Dendritic cell treated with granulocyte-macrophage colony-stimulating factor and Interleukin-4, amounts not matched to agents 40 ng/mL and 50 ng/mL, for 4 days (primary cell): ENCODE measurements at regions not wholly inside any gene's neighbourhood (a gene's known extent, or its start where the extent isn't known, plus 50 kb on each side); places are given as distances from the start of the nearest gene placed in this dataset.

Experiments used
- H3K27ac Mint-ChIP-seq: one replicate; pipeline ENCODE4 v1.8.0; 2022; ENCODE audit warnings: mild to moderate bottlenecking, mixed read lengths
- H3K27me3 Mint-ChIP-seq: one replicate; pipeline ENCODE4 v1.8.0; 2022; ENCODE audit warnings: mild to moderate bottlenecking, mixed read lengths
- H3K36me3 Mint-ChIP-seq: one replicate; pipeline ENCODE4 v1.8.0; 2022; ENCODE audit warnings: low read depth, mixed read lengths
- H3K4me1 Mint-ChIP-seq: one replicate; pipeline ENCODE4 v1.8.0; 2022; ENCODE audit warnings: low read depth, mixed read lengths
- H3K4me3 Mint-ChIP-seq: one replicate; pipeline ENCODE4 v1.8.0; 2022; ENCODE audit warnings: mild to moderate bottlenecking, moderate library complexity, mixed read lengths
- H3K9me3 Mint-ChIP-seq: one replicate; pipeline ENCODE4 v1.8.0; 2022; ENCODE audit warnings: mixed read lengths
- intact Hi-C: fragments of 100-400 bp; cut with micrococcal nuclease; formaldehyde crosslinking; loops from one replicate; pipeline ENCODE4 v1.15.0; 2022

DNA sequence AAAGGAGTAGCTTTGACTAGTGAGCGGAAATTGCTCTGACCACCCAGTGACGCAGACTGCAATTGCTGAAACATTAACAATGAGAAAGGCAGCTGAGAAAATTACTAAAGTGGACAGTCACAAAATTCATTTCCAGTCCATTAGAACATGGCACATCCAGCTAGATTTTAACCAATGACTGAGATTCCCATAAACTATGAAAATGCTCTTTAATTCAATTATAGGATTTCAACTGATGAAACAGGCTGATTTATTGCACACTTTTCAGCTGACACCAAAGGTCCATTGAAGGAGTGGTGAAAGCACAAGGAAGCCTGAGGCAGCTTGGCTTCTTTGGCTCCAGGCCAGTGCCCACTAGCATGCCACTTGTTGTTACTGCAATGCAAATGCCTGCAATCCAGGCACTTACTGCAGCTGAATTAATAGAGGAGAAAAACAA, 933.4 kb downstream of the SLITRK6 start:
- intact Hi-C loops, result no loop called here
- Mint-ChIP-seq H3K36me3 (no peaks in the 10 kb centered on the region), H3K4me3 (no peak overlapping the region), H3K4me1 (no peaks in the 10 kb centered on the region), H3K27ac (no peak overlapping the region), H3K9me3 (peaks cover 16% of the 10 kb centered on the region), H3K27me3 (no peaks in the 10 kb centered on the region)

DNA sequence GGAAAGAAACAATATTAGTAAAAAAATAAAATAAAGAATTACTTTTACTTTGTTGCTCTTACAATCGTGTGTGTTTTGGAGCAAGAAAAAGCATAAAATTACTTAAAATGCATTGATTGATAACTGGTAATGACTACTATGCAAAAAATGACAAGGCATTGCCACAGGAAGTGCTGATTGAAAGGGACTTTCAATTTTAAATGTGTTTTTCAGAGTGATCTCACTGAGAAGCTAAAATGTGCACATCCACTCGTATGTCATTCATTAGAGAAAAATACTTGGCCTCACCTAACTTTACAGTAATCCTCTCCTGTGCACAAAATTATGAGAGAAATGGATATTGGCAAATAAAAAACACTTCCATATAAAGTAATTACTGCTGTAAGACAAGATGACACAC, 934.9 kb downstream of the SLITRK6 start:
- no peaks in the 10 kb centered on the region for H3K4me1 Mint-ChIP-seq
- H3K27ac Mint-ChIP-seq, result no peak overlapping the region
- H3K4me3 Mint-ChIP-seq, result no peak overlapping the region
- intact Hi-C loops, result no loop called here
- no peaks in the 10 kb centered on the region for H3K36me3 Mint-ChIP-seq
- peaks cover 6% of the 10 kb centered on the region for H3K9me3 Mint-ChIP-seq
- H3K27me3 Mint-ChIP-seq, result no peaks in the 10 kb centered on the region

DNA sequence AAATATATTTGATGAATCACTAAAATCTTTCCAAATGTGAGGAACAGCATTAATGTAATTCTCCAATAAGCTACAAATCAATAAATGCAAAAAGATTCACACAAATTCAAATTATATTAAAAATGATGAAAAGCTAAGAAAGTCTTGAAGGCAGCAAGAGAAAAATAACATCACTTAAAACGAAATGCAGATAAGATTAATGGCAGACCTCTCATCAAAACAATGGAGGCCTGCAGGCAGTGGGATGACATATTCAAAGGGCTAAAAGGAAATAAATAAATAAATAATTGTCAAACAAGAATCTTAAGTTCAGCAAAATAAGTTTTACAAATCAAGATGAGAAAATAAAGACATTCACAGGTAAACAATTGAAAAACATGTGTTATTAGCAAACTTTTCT, 952.1 kb downstream of the SLITRK6 start:
- H3K9me3 Mint-ChIP-seq, result peaks cover 9% of the 10 kb centered on the region
- intact Hi-C loops, result no loop called here
- no peaks in the 10 kb centered on the region for H3K4me1 Mint-ChIP-seq
- no peaks in the 10 kb centered on the region for H3K27me3 Mint-ChIP-seq
- H3K27ac Mint-ChIP-seq, result no peak overlapping the region
- no peaks in the 10 kb centered on the region for H3K36me3 Mint-ChIP-seq
- H3K4me3 Mint-ChIP-seq, result no peak overlapping the region

DNA sequence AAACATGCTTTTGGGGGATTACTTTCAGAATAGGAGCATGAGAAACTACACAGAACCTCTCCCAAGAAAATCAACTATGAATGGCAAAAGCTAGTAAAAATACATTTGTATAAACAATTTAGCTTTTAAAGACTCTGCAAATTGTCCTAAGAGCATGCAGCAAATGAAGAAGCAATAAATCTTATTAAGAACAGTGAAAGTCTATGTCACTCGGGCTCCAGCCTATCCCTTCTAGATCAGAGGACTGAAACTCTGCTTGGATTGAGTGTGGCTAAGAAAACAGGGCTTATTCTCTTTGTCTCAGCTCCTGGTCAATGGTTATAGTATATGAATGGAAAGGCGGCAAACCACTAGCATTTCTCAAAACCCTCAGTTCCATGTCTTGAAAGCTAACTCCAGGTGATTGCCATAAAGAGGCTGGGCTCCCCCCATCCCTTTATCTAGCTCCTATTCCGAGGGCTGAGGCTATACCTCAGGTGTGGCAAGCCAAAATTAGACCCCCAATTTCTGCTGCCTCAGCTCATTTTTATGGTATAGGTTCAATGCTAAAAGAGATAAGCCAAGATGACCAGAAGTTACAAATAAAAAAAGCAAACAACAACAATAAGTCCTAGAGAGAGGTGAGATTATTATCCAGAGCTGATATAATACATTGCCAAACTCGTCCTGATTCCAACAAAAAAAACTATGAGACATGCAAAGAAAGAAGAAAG, 953.2 kb downstream of the SLITRK6 start:
- no peaks in the 10 kb centered on the region for H3K36me3 Mint-ChIP-seq
- intact Hi-C loops, result no loop called here
- no peaks in the 10 kb centered on the region for H3K4me1 Mint-ChIP-seq
- no peaks in the 10 kb centered on the region for H3K27me3 Mint-ChIP-seq
- H3K9me3 Mint-ChIP-seq, result peaks cover 9% of the 10 kb centered on the region
- no peak overlapping the region for H3K27ac Mint-ChIP-seq
- H3K4me3 Mint-ChIP-seq, result no peak overlapping the region

DNA sequence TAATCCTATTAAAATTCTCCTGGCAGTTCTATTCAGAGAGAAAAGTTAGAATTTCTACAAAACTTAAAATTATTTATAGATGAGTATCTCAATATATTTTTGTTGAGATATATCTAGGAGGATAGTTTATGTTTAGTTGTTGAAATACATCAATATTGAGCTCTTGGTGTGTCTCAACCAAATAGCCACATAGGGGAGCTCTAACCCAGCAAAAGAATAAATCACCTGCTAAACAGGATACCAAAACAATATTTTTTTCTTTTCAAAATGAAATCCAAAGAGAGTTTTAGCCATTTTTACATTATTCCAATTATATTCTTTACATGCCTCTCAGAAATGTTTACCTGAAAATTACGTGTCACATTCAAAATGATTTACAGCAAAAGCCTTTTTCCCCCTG, 954.7 kb downstream of the SLITRK6 start:
- Mint-ChIP-seq H3K9me3 (peaks cover 9% of the 10 kb centered on the region), H3K27me3 (no peaks in the 10 kb centered on the region), H3K27ac (no peak overlapping the region), H3K36me3 (no peaks in the 10 kb centered on the region), H3K4me3 (no peak overlapping the region), H3K4me1 (no peaks in the 10 kb centered on the region)
- intact Hi-C loops, result no loop called here

DNA sequence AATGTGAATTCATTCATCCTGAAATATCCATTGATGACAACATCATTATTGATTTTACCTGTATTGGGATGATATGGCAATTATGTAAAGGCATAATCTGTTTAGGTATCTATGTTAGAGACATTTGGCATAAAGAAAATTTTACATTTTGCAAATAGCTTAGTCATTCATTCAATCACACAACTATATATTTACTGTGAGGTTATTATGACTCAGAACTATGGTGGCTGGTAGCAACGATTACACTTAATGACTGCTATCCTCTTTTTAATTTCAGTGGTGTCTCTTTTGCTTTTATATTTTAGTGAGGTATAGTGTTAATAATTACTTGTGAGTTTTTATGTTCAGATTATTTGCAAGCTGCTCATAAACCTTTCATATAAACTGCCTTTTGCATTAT, 955.9 kb downstream of the SLITRK6 start:
- intact Hi-C loops, result no loop called here
- no peak overlapping the region for H3K4me3 Mint-ChIP-seq
- H3K4me1 Mint-ChIP-seq, result no peaks in the 10 kb centered on the region
- H3K36me3 Mint-ChIP-seq, result no peaks in the 10 kb centered on the region
- H3K9me3 Mint-ChIP-seq, result peaks cover 9% of the 10 kb centered on the region
- H3K27ac Mint-ChIP-seq, result no peak overlapping the region
- H3K27me3 Mint-ChIP-seq, result no peaks in the 10 kb centered on the region

DNA sequence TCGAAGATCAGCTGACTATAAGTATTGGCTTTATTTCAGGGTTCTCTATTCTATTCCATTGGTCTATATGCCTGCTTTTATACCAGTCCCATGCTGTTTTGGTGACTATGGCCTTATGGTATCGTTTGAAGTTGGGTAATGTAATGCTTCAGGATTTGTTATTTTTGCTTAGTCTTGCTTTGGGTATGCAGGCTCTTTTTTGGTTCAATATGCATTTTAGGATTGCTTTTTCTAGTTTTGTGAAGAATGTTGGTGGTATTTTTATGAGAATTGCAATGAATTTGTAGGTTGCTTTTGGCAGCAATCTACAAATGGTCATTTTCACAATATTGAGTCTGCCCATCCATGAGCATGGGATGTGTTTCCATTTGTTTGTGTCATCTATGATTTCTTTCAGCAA, 951.9 kb upstream of the SLITRK1 start:
- H3K27ac Mint-ChIP-seq, result no peak overlapping the region
- peaks cover 20% of the 10 kb centered on the region for H3K9me3 Mint-ChIP-seq
- no peak overlapping the region for H3K4me3 Mint-ChIP-seq
- H3K4me1 Mint-ChIP-seq, result no peaks in the 10 kb centered on the region
- H3K36me3 Mint-ChIP-seq, result no peaks in the 10 kb centered on the region
- intact Hi-C loops, result no loop called here
- no peaks in the 10 kb centered on the region for H3K27me3 Mint-ChIP-seq

DNA sequence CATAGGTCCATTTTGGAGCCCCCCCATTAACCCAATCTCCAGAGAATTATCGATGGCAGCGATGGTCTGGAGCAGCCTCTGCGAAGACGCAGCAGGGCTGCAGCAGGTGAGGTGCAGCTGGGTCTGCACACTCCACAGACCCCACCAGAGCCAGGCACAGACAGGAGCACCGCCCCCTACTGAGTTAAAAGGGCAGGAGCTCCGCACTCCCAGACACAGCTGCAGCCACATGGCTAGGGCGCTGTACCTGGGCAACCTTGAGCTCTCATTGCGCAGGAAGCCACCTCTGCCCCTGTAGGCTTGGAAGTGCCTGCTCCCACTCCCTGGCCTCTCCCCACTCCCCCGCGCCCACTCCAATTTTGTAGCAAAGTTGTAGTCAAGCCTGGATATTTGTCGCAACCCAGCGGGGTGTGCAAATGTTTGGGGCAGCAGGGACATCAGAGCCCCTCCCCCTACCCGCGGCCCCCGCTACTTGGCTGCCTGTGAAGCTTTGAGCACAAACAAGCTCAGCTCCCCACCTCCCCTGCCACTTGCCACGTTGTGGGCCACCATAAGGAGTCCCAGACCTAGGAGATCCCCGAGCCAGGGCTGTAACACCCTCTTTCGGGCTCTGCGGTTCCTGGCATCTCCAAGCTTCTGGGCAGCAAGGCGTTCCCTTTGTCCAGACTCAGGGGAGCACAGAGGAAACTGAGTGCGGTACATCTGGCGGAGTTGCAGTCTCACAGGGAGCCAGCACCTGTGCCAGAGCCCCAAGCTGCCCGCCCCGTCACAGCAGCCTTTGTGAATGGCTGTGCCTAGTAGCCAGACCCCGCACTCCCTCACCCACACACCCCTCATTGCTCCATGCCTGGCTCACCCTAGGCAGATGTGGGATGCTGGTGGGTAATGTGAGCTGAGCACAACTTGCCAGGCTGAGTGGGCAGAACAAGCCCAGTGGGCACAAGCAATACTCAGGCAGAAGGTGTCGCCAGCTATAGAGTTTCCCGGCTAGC, 949.7 kb upstream of the SLITRK1 start:
- no peaks in the 10 kb centered on the region for H3K4me1 Mint-ChIP-seq
- no peak overlapping the region for H3K27ac Mint-ChIP-seq
- intact Hi-C loops, result no loop called here
- no peaks in the 10 kb centered on the region for H3K27me3 Mint-ChIP-seq
- peaks cover 15% of the 10 kb centered on the region for H3K9me3 Mint-ChIP-seq
- H3K36me3 Mint-ChIP-seq, result no peaks in the 10 kb centered on the region
- H3K4me3 Mint-ChIP-seq, result no peak overlapping the region

DNA sequence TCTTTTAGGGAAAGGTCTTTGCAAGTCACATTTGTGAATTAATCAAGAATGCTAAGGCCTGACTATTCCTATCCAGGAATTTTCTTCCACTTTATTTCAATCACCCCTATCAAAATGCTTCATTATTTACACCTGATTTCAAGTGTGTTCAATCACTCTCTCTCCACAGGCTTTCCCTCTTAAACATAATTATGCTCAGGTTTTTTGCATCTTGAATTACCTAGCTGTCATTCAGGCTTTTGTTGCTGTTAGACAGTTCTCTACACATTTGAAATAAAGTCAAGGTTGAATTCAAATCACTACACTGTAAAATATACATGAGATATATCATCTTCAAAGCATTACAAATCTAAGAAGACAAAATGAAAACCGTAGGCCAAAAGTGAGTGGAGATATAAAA, 941.3 kb upstream of the SLITRK1 start:
- Mint-ChIP-seq H3K4me1 (no peaks in the 10 kb centered on the region), H3K27ac (no peak overlapping the region), H3K36me3 (no peaks in the 10 kb centered on the region), H3K27me3 (no peaks in the 10 kb centered on the region), H3K9me3 (peaks cover 21% of the 10 kb centered on the region), H3K4me3 (no peak overlapping the region)
- intact Hi-C loops, result no loop called here

DNA sequence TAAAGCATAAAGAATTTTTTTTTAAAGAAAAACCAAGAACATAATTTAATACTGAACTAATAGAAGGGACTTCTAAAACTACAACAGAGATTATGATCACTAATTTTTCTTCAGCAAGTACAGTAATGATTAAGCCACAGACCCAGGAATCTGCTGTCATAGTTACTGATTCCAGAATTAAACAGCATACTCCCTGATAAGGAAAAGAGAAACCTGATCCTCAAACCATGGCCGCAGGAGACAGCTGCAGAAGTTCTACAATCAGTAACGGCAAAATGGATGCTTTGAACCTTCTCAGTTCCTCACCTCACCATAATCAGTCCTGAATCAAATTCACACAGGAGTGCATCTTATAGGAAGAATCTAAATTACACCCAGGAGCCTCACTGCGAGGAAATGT, 939.0 kb upstream of the SLITRK1 start:
- H3K9me3 Mint-ChIP-seq, result peaks cover 35% of the 10 kb centered on the region
- H3K27ac Mint-ChIP-seq, result no peak overlapping the region
- intact Hi-C loops, result no loop called here
- H3K27me3 Mint-ChIP-seq, result no peaks in the 10 kb centered on the region
- H3K4me1 Mint-ChIP-seq, result no peaks in the 10 kb centered on the region
- H3K4me3 Mint-ChIP-seq, result no peak overlapping the region
- no peaks in the 10 kb centered on the region for H3K36me3 Mint-ChIP-seq

DNA sequence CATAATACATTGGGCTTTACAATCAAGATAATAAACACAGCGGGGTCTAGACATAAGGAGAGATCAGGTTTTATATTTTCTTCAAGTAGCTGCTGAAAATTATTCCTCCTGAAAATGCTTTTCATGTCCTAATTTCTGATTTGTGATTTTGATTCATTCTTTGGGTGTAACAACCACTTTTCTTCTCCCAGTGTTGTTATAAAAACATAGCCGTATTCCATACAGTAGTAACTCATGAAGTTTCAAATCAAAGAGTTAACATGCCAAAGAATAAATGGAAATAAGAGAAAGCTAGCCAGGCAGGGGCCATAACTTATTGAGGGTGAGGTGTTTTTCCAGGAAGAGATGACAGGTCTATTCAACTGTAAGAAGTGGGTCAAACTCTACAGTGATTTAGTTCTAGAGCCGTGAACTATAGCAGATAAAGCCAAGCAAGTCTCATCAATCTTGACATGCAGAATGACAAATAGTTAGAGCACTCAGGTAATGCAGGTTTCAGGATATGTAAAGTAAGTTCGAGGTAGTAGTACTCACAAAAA, 934.4 kb upstream of the SLITRK1 start:
- intact Hi-C loops, result no loop called here
- no peak overlapping the region for H3K27ac Mint-ChIP-seq

DNA sequence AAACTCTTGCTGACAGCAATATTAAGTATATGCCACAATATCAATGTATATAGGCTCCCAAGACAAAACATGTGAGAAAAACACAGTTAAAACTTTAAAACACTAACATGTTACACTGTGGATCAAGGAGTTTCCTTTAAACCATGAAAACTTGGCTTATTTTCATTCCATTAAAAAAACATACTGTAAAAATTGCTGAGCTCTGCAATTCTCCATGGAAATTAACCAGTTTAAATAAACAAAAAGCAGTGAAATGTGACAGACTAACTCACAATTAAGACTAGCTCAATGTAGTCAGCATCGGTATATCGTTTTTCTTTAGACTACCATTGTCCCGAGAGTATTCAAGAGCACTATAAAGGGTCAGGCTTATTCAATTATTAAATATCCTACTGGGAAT, 930.5 kb upstream of the SLITRK1 start:
- Mint-ChIP-seq H3K4me1 (no peaks in the 10 kb centered on the region), H3K4me3 (no peak overlapping the region), H3K9me3 (peaks cover 30% of the 10 kb centered on the region), H3K27me3 (no peaks in the 10 kb centered on the region), H3K36me3 (no peaks in the 10 kb centered on the region), H3K27ac (no peak overlapping the region)
- intact Hi-C loops, result no loop called here

More for the DNA sequence above, 934.4 kb upstream of the SLITRK1 start:
- Mint-ChIP-seq H3K4me3 (no peak overlapping the region), H3K36me3 (no peaks in the 10 kb centered on the region), H3K4me1 (no peaks in the 10 kb centered on the region), H3K9me3 (peaks cover 21% of the 10 kb centered on the region), H3K27me3 (no peaks in the 10 kb centered on the region)

DNA sequence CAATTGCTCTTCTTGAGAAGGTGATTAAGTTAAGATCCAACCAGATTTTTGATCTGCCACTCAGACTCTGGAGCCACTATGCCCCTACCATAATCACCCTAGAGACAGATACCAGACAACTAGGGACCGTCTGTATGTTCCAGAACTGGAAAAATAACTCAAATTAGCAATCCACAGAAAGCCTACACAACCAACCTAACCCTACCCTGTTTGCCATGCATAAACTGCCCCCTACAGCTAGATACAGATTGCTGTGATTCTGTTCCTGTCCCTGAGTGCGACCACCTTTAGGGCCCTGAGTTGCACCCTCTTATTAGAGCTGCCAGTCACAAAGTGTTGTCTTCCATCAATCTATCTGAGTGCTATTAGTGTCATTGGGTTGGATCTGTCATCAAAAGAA, 929.8 kb upstream of the SLITRK1 start:
- H3K27me3 Mint-ChIP-seq, result no peaks in the 10 kb centered on the region
- no peaks in the 10 kb centered on the region for H3K36me3 Mint-ChIP-seq
- no peaks in the 10 kb centered on the region for H3K4me1 Mint-ChIP-seq
- H3K9me3 Mint-ChIP-seq, result peaks cover 27% of the 10 kb centered on the region
- intact Hi-C loops, result no loop called here
- no peak overlapping the region for H3K27ac Mint-ChIP-seq
- no peak overlapping the region for H3K4me3 Mint-ChIP-seq

DNA sequence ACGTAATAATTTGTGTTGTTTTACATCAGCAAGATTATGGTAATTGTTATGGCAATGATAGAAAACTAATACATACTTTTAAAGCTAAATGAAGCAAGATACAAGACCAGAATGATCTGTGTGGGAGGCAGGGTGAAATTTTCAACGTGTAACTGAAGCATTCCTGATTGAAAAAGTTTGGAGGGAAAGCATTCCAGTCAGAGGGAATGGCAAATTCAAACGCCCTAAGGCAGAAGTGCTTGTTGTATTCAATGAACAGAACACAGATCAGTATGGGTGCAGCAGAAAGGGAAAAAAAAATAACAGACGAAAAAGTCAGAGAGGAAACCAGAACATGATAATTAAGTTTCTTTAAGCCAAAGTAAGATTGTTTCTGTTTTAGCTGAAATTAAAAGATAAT, 928.5 kb upstream of the SLITRK1 start:
- Mint-ChIP-seq H3K9me3 (peaks cover 18% of the 10 kb centered on the region), H3K4me3 (no peak overlapping the region), H3K4me1 (no peaks in the 10 kb centered on the region), H3K27me3 (no peaks in the 10 kb centered on the region), H3K36me3 (no peaks in the 10 kb centered on the region), H3K27ac (no peak overlapping the region)
- intact Hi-C loops, result no loop called here
